Stimulated activated CD4-positive, alpha-beta T cell treated with anti-CD3 and anti-CD28 coated beads, TNF-alpha, amount 100 ng/mL, for 24 hours (primary cell): ENCODE measurements at regions not wholly inside any gene's neighbourhood (a gene's known extent, or its start where the extent isn't known, plus 50 kb on each side); places are given as distances from the start of the nearest gene placed in this dataset.
"Not testable (repeated sequence)": the region's sequence is repeated elsewhere in the genome, so short reads cannot be mapped to it uniquely, and the experiment has no call there.

Source experiments
- DNase-seq, 3 experiments: peaks; one replicate each; pipeline ENCODE4 v3.0.0-alpha.2; 2020; ENCODE audit warnings: low read depth in 3 of 3

DNA sequence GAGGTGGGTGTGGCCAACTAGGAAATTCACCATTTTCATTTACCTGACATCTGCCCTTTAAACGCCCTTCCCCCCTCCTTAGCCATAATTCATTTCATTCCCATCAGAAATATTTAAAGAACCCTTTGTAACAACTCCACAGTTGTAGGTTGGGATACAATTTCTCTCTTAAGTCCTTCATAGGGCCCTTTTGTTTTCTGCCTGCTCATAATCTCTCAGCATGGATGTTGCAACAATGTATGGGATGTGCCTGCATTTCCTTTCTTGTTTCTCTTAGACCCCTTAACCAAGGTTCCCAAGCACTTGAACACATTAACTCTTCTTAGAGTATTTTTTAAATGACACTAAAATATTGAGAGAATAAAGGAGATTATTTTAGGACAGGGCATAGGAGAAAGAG lies 51.7 kb upstream of the MYO10 start:
- no peak for DNase-seq

DNA sequence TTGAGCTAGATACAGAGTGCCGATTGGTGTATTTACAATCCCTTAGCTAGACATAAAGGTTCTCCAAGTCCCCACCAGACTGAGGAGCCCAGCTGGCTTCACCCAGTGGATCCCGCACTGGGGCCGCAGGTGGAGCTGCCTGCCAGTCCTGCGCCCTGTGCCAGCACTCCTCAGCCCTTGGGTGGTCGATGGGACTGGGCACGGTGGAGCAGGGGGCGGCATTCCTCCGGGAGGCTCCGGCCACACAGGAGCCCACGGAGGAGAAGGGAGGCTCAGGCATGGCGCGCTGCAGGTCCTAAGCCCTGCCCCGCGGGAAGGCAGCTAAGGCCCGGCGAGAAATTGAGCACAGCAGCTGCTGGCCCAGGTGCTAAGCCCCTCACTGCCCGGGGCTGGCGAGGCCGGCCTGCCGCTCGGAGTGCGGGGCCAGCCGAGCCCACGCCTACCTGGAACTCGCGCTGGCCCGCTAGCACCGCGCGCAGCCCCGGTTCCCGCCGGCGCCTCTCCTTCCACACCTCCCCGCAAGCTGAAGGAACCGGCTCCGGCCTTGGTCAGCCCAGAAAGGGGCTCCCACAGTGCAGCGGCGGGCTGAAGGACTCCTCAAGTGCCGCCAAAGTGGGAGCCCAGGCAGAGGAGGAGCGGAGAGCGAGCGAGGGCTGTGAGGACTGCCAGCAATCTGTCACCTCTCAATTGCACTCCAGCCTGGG lies 54.9 kb upstream of the MYO10 start:
- not testable (repeated sequence) for DNase-seq

- no peak for DNase-seq
Measured at GRCh38 chr5:16992006-16992405, 55.9 kb upstream of the MYO10 start.

DNA sequence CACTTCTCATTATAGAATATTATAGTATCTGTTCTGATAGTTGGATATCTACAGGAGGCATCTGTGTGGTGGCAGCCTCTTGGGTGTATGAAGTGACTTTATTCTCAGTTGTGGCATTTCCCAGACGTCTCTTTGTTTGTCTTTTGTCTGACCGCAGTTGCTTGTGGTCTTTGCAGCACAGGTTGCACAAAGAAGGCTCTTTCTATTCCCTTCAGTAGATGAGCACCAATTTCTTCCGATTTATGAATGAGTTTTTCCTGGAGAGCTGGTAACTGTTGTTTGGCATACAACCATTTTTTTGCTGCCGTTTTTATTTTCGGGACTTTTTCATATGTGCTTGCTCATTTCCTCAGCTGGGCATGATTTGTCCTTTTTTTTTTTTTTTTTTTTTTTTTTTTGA lies 56.4 kb upstream of the MYO10 start:
- no peak for DNase-seq

- no peak for DNase-seq
Measured at GRCh38 chr5:16994565-16994964, 58.5 kb upstream of the MYO10 start.

DNA sequence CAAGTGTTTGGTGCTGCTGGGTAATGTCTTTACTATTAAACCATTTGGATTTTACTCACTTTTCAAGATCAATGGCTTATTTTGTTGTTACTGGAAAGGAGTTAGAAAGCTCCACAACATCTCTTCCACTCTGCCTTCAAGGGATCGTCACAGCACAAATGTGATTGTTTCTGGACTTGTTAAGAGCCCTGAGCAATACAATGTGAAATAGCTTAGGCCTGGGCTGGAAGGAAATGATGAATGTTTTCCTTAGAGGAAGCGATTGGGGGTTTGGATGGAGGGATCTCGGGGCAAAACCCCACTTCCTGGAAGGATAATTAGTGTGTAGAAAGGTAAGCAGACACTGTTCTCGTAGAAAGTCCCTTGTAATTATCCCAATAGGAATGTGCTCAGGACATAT lies 59.3 kb upstream of the MYO10 start:
- DNase-seq = no peak

- no peak for DNase-seq
Measured at GRCh38 chr5:17000291-17000939, 64.3 kb upstream of the MYO10 start.

DNA sequence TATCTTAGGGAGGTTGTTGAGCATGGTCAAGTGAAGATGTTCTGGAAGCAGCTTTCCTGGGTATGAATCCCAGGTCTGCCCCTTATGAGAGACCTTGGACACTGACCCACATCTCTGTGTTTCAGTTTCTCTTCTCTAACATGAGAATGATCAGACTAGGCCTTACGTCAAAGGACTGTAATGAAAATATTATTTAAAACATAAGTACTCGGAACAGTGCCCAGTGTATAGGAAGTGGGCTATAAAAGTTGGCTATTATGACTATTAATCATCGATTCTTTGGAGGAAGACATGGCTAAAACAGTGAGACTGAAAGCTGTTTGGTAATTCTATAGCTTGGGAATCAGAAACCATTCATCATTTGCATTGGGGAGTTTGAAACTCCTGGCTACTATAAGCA lies 65.3 kb upstream of the MYO10 start:
- no peak for DNase-seq

DNA sequence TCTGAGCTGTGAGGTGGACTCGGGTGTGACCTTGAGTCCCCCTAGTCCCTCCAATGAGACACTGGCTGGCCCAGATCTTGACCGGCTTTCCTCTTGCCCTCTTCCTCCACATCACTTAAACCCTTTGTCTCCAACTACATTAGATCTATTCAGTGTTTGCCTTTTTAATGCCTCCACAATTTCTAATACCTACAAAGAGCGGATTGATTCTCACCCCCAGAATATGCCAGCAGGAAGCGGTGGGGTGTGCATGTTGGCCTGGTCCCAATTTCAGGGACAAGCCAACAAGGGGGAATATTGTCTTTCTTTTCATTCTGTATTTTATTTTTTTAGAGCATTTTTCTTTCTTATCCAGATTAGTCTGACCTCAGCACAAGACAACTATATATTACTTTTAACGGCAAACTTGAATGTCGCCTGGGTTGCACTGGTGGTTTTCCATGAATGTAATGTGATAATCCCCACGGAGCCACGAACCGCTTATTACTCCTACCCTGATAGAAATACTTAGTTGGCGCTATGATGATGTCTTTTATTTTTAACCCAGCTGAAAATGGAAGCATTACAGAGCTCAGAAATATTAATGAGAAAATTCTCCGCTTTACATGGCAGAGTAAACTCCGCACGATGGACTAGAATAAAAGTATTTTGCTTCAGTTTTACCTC lies 68.5 kb upstream of the MYO10 start:
- no peak for DNase-seq

- DNase-seq = no peak
Measured at GRCh38 chr5:17005107-17005828, 69.2 kb upstream of the MYO10 start.

GRCh38 chr5:17012289-17012688 lies 76.2 kb upstream of the MYO10 start:
- DNase-seq = no peak

- no peak for DNase-seq
Measured at GRCh38 chr5:17014686-17015085, 78.6 kb upstream of the MYO10 start.

DNA sequence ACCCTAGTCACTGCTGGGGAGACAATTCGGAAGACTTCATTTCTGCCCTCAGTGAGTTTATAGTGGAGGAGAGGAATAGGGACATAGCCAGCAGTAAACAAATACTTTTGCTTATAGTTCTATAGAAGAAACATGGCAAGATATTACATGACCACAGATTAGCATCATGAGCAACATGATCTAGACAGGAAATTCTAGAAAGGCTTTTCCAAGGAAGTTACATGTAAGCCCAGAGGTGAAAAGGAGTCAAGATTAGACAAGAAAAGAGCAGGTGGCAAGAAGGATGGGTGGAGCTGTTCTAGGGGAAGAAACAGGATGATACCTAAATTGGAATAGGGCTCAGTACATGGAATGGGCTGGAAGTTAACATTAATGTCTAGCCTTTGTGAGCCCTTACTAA lies 82.8 kb upstream of the MYO10 start:
- no peak for DNase-seq

DNA sequence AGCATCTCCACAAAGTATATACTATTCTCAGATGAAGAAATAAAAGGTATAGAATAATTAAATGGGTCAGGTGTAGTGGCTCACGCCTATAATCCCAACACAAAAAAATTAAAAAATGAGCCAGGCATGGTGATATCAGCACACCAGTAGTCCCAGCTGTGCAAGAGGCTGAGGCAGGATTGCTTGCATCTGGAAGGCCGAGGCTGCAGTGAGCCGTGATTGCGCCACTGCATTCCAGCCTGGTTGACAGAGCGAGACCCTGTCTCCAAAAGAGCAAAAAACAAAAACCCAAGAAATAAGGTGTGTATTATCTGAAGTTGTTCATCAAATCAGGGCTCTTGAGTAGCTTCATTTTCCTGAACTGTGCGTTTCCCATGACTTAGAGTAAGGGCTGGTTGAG lies 83.2 kb upstream of the MYO10 start:
- no peak for DNase-seq

- DNase-seq = no peak
Measured at GRCh38 chr5:17020678-17021601, 84.9 kb upstream of the MYO10 start.

GRCh38 chr5:17021602-17021932 lies 85.5 kb upstream of the MYO10 start:
- DNase-seq = no peak

- DNase-seq = no peak
Measured at GRCh38 chr5:17022296-17022695, 86.2 kb upstream of the MYO10 start.

DNA sequence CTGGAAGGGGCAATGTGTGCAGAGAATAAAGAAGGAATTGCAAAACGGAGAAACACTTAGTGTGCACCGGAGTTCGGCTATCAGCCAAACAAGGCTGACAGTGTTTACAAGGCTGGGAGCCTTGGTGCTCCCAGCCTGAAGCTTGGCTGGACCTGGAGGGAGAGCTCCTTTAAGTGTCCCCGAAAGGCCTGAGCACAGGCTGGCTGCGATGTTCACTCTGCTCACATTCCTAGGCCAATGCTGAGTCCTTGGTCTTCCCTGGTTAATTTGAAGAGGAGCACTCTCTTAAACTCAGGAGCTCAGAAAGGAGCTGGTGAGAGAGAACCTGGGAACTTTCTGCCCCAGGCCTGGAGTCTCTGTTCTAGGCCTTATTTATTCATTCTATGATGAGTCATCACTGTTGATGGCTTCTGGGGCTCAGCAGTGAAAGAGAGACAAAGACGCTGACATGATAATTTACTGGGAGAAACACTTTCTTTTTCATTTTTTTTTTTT lies 88.6 kb upstream of the MYO10 start:
- DNase-seq = no peak

DNA sequence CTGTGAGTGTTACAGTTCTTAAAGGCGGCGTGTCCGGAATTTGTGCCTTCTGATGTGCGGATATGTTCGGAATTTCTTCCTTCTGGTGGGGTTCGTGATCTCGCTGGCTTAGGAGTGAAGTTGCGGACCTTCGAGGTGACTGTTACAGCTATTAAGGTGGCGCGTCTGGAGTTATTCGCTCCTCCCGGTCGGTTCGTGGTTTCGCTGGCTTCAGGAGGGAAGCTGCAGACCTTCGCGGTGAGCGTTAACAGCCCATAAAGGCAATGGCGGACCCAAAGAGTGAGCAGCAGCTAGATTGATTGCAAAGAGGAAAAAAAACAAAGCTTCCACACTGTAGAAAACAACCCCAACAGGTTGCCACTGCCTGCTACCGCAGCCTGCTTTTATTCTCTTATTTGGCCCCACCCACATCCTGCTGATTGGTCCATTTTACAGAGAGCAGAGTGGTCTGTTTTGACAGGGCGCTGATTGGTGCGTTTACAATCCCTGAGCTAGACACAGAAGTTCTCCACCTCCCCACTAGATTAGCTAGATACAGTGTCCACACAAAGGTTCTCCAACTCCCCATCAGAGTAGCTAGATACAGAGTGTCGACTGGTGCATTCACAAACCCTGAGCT lies 95.7 kb upstream of the MYO10 start:
- DNase-seq = not testable (repeated sequence)

DNA sequence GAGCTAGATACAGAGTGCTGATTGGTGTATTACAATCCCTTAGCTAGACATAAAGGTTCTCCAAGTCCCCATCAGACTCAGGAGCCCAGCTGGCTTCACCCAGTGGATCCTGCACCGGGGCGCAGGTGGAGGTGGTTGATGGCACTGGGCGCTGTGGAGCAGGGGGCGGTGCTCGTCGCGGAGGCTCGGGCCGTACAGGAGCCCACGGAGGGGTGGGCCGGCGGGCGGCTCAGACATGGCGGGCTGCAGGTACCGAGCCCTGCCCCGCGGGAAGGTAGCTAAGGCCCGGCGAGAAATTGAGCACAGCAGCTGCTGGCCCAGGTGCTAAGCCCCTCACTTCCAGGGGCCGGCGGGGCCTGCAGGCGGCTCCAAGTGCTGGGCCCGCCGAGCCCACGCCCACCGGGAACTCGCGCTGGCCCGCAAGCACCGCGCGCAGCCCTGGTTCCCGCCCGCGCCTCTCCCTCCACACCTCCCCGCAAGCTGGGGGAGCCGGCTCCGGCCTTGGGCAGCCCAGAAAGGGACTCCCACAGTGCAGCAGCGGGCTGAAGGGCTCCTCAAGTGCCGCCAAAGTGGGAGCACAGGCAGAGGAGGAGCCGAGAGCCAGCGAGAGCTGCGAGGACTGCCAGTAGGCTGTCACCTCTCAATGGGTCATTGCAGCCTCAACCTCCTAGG lies 96.4 kb upstream of the MYO10 start:
- DNase-seq = not testable (repeated sequence)
